Fibroblast of the aortic adventitia (primary cell): ENCODE measurements at regions not wholly inside any gene's neighbourhood (a gene's known extent, or its start where the extent isn't known, plus 50 kb on each side); places are given as distances from the start of the nearest gene placed in this dataset.
A peak's percentile ranks its signal among the peaks of the same experiment; 100 is the strongest.
"Not testable (repeated sequence)": the region's sequence is repeated elsewhere in the genome, so short reads cannot be mapped to it uniquely, and the experiment has no call there.

Experiments
- DNase-seq: peaks from one replicate; pipeline ENCODE4 v3.0.0-alpha.2; 2010; ENCODE audit warnings: low read depth
- H3K4me3 ChIP-seq: 2 replicates; pipeline ENCODE4 v1.5.1; 2011; ENCODE audit warnings: low read depth, mild to moderate bottlenecking, control low read depth, low read length, moderate library complexity
- TF ChIP-seq, protein P1 (sequence below): IDR thresholded peaks from 2 replicates; pipeline ENCODE4 v1.5.1; 2011; ENCODE audit warnings: mild to moderate bottlenecking, low read length, control low read depth, inconsistent platforms; ENCODE audit not compliant: insufficient read depth

DNA sequence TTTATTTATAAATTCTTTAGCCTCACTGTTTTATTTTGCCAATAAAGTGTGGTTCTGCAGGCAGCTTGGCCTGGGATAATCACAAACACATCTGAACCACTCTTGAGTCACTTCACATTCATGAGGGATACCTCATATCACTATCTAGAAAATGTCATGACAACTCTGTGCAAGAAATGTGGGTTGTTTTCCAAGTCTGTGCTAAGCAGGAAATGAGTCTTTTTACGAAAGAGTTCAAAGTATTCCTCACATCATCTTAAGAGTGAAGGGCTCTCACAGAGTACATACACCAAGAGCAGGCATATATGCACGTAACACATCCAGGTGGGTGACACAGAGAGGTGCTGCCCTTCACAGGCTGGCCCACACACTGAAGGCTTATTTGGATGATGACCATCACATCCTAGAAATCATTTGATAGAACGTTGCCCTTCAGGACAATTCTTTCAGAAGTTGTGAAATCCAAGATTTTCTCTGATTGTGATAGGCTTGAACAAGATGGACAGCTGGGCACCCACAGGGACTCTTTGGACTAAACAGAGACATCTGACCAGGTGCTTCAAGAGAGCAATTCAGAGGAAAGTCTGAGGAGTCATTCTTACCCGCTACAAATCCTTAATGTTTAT lies 811.1 kb upstream of the LRATD1 start:
- TF ChIP-seq, protein P1, sequence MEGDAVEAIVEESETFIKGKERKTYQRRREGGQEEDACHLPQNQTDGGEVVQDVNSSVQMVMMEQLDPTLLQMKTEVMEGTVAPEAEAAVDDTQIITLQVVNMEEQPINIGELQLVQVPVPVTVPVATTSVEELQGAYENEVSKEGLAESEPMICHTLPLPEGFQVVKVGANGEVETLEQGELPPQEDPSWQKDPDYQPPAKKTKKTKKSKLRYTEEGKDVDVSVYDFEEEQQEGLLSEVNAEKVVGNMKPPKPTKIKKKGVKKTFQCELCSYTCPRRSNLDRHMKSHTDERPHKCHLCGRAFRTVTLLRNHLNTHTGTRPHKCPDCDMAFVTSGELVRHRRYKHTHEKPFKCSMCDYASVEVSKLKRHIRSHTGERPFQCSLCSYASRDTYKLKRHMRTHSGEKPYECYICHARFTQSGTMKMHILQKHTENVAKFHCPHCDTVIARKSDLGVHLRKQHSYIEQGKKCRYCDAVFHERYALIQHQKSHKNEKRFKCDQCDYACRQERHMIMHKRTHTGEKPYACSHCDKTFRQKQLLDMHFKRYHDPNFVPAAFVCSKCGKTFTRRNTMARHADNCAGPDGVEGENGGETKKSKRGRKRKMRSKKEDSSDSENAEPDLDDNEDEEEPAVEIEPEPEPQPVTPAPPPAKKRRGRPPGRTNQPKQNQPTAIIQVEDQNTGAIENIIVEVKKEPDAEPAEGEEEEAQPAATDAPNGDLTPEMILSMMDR: no peak
- H3K4me3 ChIP-seq: no peak overlapping the region
- DNase-seq: peak; percentile 93

DNA sequence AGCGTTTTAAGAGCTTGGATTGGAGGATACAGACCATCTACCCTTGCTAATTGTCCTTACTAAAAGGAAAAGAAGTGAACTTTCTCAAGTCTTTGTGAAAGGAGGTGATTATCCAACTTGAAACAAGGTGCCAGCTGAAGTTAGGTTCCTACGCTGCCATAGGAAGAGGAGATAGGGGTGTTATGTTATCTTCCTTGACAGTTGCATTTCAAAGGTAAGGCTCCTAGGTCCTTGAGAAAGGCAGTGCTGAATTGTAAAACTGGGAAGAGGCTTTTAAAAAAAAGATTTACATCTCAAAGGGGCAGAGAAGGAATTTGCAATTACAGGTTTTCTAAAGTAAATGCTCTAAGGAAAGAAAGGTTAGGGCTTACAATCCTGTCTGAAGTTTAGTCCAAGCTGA lies 810.2 kb upstream of the LRATD1 start:
- no peak for DNase-seq
- TF ChIP-seq, protein P1: no peak
- no peak overlapping the region for H3K4me3 ChIP-seq

DNA sequence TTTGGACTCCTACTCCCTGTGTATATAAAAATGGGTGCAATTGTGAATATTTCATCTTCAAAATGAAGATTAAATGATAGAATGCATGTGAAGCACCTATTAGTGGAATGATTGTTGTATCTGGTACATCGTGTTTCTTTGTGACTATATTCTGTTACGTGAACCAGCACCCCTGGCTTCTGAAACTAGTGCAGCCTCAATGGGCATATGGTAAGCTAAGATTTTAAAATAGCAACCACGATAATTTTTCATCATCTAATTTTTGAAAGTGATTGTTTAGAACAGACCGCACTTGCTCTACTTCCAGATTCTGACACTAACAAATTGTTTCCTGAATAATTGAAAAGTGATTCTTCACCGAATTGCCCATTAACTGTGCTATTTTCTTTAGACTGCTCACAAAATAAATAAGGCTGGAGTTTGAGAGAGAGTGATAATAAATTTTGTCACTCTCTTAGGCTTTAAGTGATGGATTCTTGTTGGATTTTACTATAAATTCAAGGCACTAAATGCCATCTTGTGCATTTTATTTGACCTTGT lies 806.1 kb upstream of the LRATD1 start:
- no peak overlapping the region for H3K4me3 ChIP-seq
- TF ChIP-seq, protein P1: no peak
- DNase-seq: no peak

DNA sequence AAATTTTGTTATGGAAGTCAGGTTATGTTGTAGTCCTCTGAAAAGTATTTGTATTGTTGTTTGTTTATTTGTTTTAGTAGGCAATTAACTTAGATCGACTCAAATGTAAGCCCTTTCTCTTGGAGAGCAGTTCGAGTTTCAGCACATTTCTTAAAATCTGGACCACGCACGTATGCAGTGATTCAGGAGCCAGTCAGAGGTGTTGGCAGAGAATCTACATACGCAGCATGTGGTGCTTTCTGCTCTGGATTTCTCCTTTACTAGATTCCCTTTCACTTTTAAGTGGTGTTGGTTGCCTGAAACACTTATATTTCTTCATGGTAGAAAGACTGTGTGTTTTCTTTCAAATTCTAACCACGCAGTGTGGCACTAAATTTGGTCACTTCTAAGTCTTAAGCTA lies 773.9 kb upstream of the LRATD1 start:
- TF ChIP-seq, protein P1: no peak
- H3K4me3 ChIP-seq: no peak overlapping the region
- DNase-seq: peak; percentile 73

DNA sequence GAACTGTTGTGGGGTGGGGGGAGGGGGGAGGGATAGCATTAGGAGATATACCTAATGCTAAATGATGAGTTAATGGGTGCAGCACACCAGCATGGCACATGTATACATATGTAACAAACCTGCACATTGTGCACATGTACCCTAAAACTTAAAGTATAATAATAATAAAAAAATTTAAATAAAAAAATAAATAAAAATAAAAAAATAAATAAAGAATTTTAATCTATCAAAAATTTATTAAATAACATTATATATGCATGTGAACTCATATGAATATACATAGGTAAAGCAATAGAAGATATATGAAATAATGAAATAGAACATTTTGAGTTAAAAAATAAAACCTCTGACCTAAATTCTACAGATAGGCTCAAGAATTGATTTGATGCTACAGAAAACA lies 764.2 kb upstream of the LRATD1 start:
- not testable (repeated sequence) for DNase-seq, H3K4me3 ChIP-seq

DNA sequence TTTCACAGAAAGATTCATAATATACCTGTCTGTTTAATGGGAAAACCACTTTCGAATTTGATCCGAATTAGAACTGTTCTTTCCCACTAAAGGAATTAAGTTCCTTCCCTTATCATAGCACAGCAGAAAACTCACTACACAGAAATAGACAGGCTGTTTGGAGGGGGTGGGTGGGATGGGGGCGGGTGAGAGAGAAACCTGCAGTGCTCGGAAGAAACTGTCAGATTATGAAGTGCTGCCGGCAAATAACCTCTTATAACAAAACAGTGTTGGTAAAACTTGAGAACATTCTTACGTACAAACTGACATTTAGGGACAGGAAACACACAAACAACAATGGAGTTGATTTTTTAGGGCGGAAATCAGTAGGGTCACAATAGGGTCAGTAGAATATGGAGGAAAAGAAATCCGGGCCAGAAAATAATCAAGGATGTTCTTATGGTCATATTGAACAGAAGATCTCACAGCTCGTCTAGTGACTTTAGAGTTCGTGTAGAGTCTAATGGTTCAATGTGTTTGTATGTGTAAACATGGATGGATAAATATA lies 756.0 kb upstream of the LRATD1 start:
- TF ChIP-seq, protein P1: no peak
- H3K4me3 ChIP-seq: no peak overlapping the region
- DNase-seq: no peak

DNA sequence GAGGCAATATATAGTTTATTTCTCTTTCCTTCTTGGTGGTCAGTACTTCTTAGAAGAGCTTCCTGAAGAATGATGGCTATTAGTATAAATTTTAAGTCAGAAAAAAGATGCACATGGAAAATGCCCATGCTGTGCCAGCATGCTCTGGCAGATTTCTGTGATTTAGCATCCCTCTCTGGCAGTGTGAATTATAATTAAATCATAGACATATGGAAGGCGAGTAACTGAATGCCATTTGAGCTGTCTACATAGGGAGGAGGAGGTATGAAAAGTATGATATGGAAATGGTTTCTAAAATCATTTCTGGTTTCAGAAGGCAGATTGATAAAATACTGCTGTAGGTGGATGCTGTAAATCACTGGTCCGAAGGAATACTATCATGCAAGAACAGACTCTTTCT lies 754.9 kb upstream of the LRATD1 start:
- TF ChIP-seq, protein P1: no peak
- DNase-seq: no peak
- no peak overlapping the region for H3K4me3 ChIP-seq
